ENCODE measurements at regions not wholly inside any gene's neighbourhood (a gene's known extent, or its start where the extent isn't known, plus 50 kb on each side); places are given as distances from the start of the nearest gene placed in this dataset.

- DNase-seq (no peak), FAIRE-seq (no peak)
- TF ChIP-seq CTCF (IDR thresholded peaks at IDR 0.05; ENCODE audit: borderline replicate concordance, extremely low read depth, insufficient read depth): no peak
Measured at GRCh38 chr5:105508519-105508918, 1945.9 kb upstream of the NUDT12 start.

GRCh38 chr5:105506692-105507277 is 1944.2 kb upstream of the NUDT12 start:
- DNase-seq: peak in 1 of 5 donors; percentile 3
- FAIRE-seq: no peak

More at GRCh38 chr5:105508519-105508918, 1945.9 kb upstream of the NUDT12 start:
- no peak overlapping the region for H3K9ac ChIP-seq (ENCODE audit: low read length in 3 of 3)
- intact Hi-C loops (cut with DNase I): no loop called here
- H3K4me1 ChIP-seq (ENCODE audit: control insufficient read depth in 2 of 3, insufficient read depth in 2 of 3, low read depth in 1 of 3, low read length in 3 of 3): no peaks in the 10 kb centered on the region
- no peak overlapping the region for H3K4me3 ChIP-seq (ENCODE audit: low read length in 3 of 3)
- no peak overlapping the region for H3K27ac ChIP-seq (ENCODE audit: low read depth in 2 of 2, low read length in 2 of 2)
- H3K9me3 ChIP-seq (ENCODE audit: control insufficient read depth in 2 of 3, insufficient read depth in 1 of 3, low read length in 3 of 3): no peaks in the 10 kb centered on the region
- no peaks in the 10 kb centered on the region for H3K36me3 ChIP-seq (ENCODE audit: control insufficient read depth in 2 of 3, insufficient read depth in 3 of 3, low read length in 3 of 3)
- no peaks in the 10 kb centered on the region for H3K27me3 ChIP-seq (ENCODE audit: control insufficient read depth, insufficient read depth, low read length)

GRCh38 chr5:105503950-105504349 is 1941.4 kb upstream of the NUDT12 start:
- Histone ChIP-seq H3K36me3 (ENCODE audit: control insufficient read depth in 2 of 3, insufficient read depth in 3 of 3, low read length in 3 of 3) (no peaks in the 10 kb centered on the region), H3K27ac (ENCODE audit: low read depth in 2 of 2, low read length in 2 of 2) (no peak overlapping the region), H3K9me3 (ENCODE audit: control insufficient read depth in 2 of 3, insufficient read depth in 1 of 3, low read length in 3 of 3) (no peaks in the 10 kb centered on the region), H3K4me3 (ENCODE audit: low read length in 3 of 3) (no peak overlapping the region), H3K9ac (ENCODE audit: low read length in 3 of 3) (no peak overlapping the region), H3K27me3 (ENCODE audit: control insufficient read depth, insufficient read depth, low read length) (no peaks in the 10 kb centered on the region), H3K4me1 (ENCODE audit: control insufficient read depth in 2 of 3, insufficient read depth in 2 of 3, low read depth in 1 of 3, low read length in 3 of 3) (no peaks in the 10 kb centered on the region)
- intact Hi-C loops (cut with DNase I): no loop called here
- DNase-seq (no peak), FAIRE-seq (no peak)
- TF ChIP-seq CTCF (IDR thresholded peaks at IDR 0.05; ENCODE audit: borderline replicate concordance, extremely low read depth, insufficient read depth): no peak

More at GRCh38 chr5:105506692-105507277, 1944.2 kb upstream of the NUDT12 start:
- intact Hi-C loops (cut with DNase I): no loop called here
- H3K9ac ChIP-seq (ENCODE audit: low read length in 3 of 3): no peak overlapping the region
- no peaks in the 10 kb centered on the region for H3K4me1 ChIP-seq (ENCODE audit: control insufficient read depth in 2 of 3, insufficient read depth in 2 of 3, low read depth in 1 of 3, low read length in 3 of 3)
- H3K27ac ChIP-seq (ENCODE audit: low read depth in 2 of 2, low read length in 2 of 2): no peak overlapping the region
- TF ChIP-seq CTCF (IDR thresholded peaks at IDR 0.05; ENCODE audit: borderline replicate concordance, extremely low read depth, insufficient read depth): peak; percentile 17
- H3K4me3 ChIP-seq (ENCODE audit: low read length in 3 of 3): no peak overlapping the region
- H3K9me3 ChIP-seq (ENCODE audit: control insufficient read depth in 2 of 3, insufficient read depth in 1 of 3, low read length in 3 of 3): no peaks in the 10 kb centered on the region
- H3K27me3 ChIP-seq (ENCODE audit: control insufficient read depth, insufficient read depth, low read length): no peaks in the 10 kb centered on the region
- H3K36me3 ChIP-seq (ENCODE audit: control insufficient read depth in 2 of 3, insufficient read depth in 3 of 3, low read length in 3 of 3): no peaks in the 10 kb centered on the region

- FAIRE-seq: no peak
- no peaks in the 10 kb centered on the region for H3K36me3 ChIP-seq (ENCODE audit: control insufficient read depth in 2 of 3, insufficient read depth in 3 of 3, low read length in 3 of 3)
Measured at GRCh38 chr5:105501315-105501714, 1938.7 kb upstream of the NUDT12 start.

More at GRCh38 chr5:105501315-105501714, 1938.7 kb upstream of the NUDT12 start:
- no peak for TF ChIP-seq CTCF (IDR thresholded peaks at IDR 0.05; ENCODE audit: borderline replicate concordance, extremely low read depth, insufficient read depth)
- Histone ChIP-seq H3K4me1 (ENCODE audit: control insufficient read depth in 2 of 3, insufficient read depth in 2 of 3, low read depth in 1 of 3, low read length in 3 of 3) (no peaks in the 10 kb centered on the region), H3K27ac (ENCODE audit: low read depth in 2 of 2, low read length in 2 of 2) (no peak overlapping the region), H3K9me3 (ENCODE audit: control insufficient read depth in 2 of 3, insufficient read depth in 1 of 3, low read length in 3 of 3) (no peaks in the 10 kb centered on the region), H3K4me3 (ENCODE audit: low read length in 3 of 3) (no peak overlapping the region), H3K9ac (ENCODE audit: low read length in 3 of 3) (no peak overlapping the region), H3K27me3 (ENCODE audit: control insufficient read depth, insufficient read depth, low read length) (no peaks in the 10 kb centered on the region)
- DNase-seq: peak in 1 of 5 donors; percentile 2
- intact Hi-C loops (cut with DNase I): no loop called here
